ENCODE measurements at regions not wholly inside any gene's neighbourhood (a gene's known extent, or its start where the extent isn't known, plus 50 kb on each side); places are given as distances from the start of the nearest gene placed in this dataset.

- no peak overlapping the region for H2AFZ ChIP-seq (ENCODE audit: insufficient read depth, low read depth, low read length, poor library complexity, severe bottlenecking)
- no peak for TF ChIP-seq CTCF (IDR thresholded peaks at IDR 0.05)
- H3K9me3 ChIP-seq (replicated peaks in 1 of 2; ENCODE audit: control insufficient read depth in 1 of 2, insufficient read depth in 1 of 2, low read length in 2 of 2) = no peaks in the 10 kb centered on the region
- H3K27me3 ChIP-seq (ENCODE audit: control insufficient read depth in 2 of 2, insufficient read depth in 2 of 2, low read length in 2 of 2) = no peaks in the 10 kb centered on the region
- WGBS (ENCODE audit: insufficient coverage) = no CpG with 5 or more reads among the region's 1 CpG
- H3K4me2 ChIP-seq (replicated peaks; ENCODE audit: extremely low read depth, low read length, poor library complexity, severe bottlenecking) = no peak overlapping the region
- H3K27me3 Mint-ChIP-seq (ENCODE audit: low read depth in 3 of 3) = no peaks in the 10 kb centered on the region
- DNase-seq = no peak
- no peaks in the 10 kb centered on the region for H4K20me1 ChIP-seq (ENCODE audit: insufficient read depth, low read length)
- H3K79me2 ChIP-seq (ENCODE audit: insufficient read depth, low read length) = no peaks in the 10 kb centered on the region
- H3K4me3 Mint-ChIP-seq = no peak overlapping the region
- intact Hi-C loops (cut with micrococcal nuclease) = no loop called here
- H3K4me1 ChIP-seq (ENCODE audit: control insufficient read depth in 1 of 2, insufficient read depth in 2 of 2, low read length in 2 of 2) = no peaks in the 10 kb centered on the region
- H3K9me3 Mint-ChIP-seq = peaks cover 1 to 11% (median 3%) of the 10 kb centered on the region in 7 donors
- no peak overlapping the region for H3K27ac ChIP-seq (ENCODE audit: low read depth in 1 of 2, low read length in 2 of 2)
- no peak overlapping the region for H3K27ac Mint-ChIP-seq
- no peaks in the 10 kb centered on the region for H3K36me3 Mint-ChIP-seq
- H3K36me3 ChIP-seq (replicated peaks in 1 of 2; ENCODE audit: control insufficient read depth in 1 of 2, insufficient read depth in 2 of 2, low read length in 2 of 2) = no peaks in the 10 kb centered on the region
- H3K4me3 ChIP-seq (replicated peaks in 1 of 3; ENCODE audit: low read depth in 2 of 3, low read length in 3 of 3) = no peak overlapping the region
- no peaks in the 10 kb centered on the region for H3K4me1 Mint-ChIP-seq
- no peak overlapping the region for H3K9ac ChIP-seq (ENCODE audit: insufficient read depth, low read length, poor library complexity, severe bottlenecking)
These were observed 1505.2 kb downstream of the AMY1C start for GRCh38 chr1:105254906-105255305.

- TF ChIP-seq CTCF (IDR thresholded peaks at IDR 0.05) = no peak
- intact Hi-C loops (cut with micrococcal nuclease) = no loop called here
- Histone ChIP-seq H3K4me2 (replicated peaks; ENCODE audit: extremely low read depth, low read length, poor library complexity, severe bottlenecking) (no peak overlapping the region), H3K4me3 (replicated peaks in 1 of 3; ENCODE audit: low read depth in 2 of 3, low read length in 3 of 3) (no peak overlapping the region), H3K27me3 (ENCODE audit: control insufficient read depth in 2 of 2, insufficient read depth in 2 of 2, low read length in 2 of 2) (no peaks in the 10 kb centered on the region), H3K79me2 (ENCODE audit: insufficient read depth, low read length) (no peaks in the 10 kb centered on the region), H4K20me1 (ENCODE audit: insufficient read depth, low read length) (no peaks in the 10 kb centered on the region), H3K9me3 (replicated peaks in 1 of 2; ENCODE audit: control insufficient read depth in 1 of 2, insufficient read depth in 1 of 2, low read length in 2 of 2) (no peaks in the 10 kb centered on the region), H3K36me3 (replicated peaks in 1 of 2; ENCODE audit: control insufficient read depth in 1 of 2, insufficient read depth in 2 of 2, low read length in 2 of 2) (no peaks in the 10 kb centered on the region), H3K9ac (ENCODE audit: insufficient read depth, low read length, poor library complexity, severe bottlenecking) (no peak overlapping the region), H3K27ac (ENCODE audit: low read depth in 1 of 2, low read length in 2 of 2) (no peak overlapping the region), H3K4me1 (ENCODE audit: control insufficient read depth in 1 of 2, insufficient read depth in 2 of 2, low read length in 2 of 2) (no peaks in the 10 kb centered on the region), H2AFZ (ENCODE audit: insufficient read depth, low read depth, low read length, poor library complexity, severe bottlenecking) (no peak overlapping the region)
- WGBS (ENCODE audit: insufficient coverage) = 64% methylated on average over 3 of the region's 7 CpGs
- Mint-ChIP-seq H3K4me3 (no peak overlapping the region), H3K27ac (no peak overlapping the region), H3K36me3 (no peaks in the 10 kb centered on the region), H3K9me3 (peaks cover 3 to 13% (median 5%) of the 10 kb centered on the region in 7 donors), H3K27me3 (ENCODE audit: low read depth in 3 of 3) (peaks cover 0 to 3% (median 0%) of the 10 kb centered on the region in 3 donors), H3K4me1 (no peaks in the 10 kb centered on the region)
- DNase-seq = no peak
These were observed 1510.3 kb downstream of the AMY1C start for GRCh38 chr1:105260001-105260400.
